ENCODE measurements at regions not wholly inside any gene's neighbourhood (a gene's known extent, or its start where the extent isn't known, plus 50 kb on each side); places are given as distances from the start of the nearest gene placed in this dataset.

GRCh38 chr9:113807173-113808061, 68.7 kb upstream of the ZNF618 start:
- Histone ChIP-seq H3K27me3 (no peaks in the 10 kb centered on the region), H3K36me3 (no peaks in the 10 kb centered on the region), H3K4me1 (peaks cover 16% of the 10 kb centered on the region), H3K9me3 (no peaks in the 10 kb centered on the region), H3K4me3 (no peak overlapping the region), H3K27ac (no peak overlapping the region)
- DNase-seq (ENCODE audit: extremely low spot score in 2 of 2): no peak
- intact Hi-C loops (cut with DNase I): loop anchor here (5.0 kb wide), 1 partner anchor 225 kb away; no protein-coding TSS in a partner anchor
- TF ChIP-seq POLR2AphosphoS5 (IDR thresholded peaks at IDR 0.05; ENCODE audit: insufficient read depth in 1 of 2, low read depth in 1 of 2) (no peak), CTCF (IDR thresholded peaks at IDR 0.05) (peak; percentile 54 to 84 (median 79))

DNA sequence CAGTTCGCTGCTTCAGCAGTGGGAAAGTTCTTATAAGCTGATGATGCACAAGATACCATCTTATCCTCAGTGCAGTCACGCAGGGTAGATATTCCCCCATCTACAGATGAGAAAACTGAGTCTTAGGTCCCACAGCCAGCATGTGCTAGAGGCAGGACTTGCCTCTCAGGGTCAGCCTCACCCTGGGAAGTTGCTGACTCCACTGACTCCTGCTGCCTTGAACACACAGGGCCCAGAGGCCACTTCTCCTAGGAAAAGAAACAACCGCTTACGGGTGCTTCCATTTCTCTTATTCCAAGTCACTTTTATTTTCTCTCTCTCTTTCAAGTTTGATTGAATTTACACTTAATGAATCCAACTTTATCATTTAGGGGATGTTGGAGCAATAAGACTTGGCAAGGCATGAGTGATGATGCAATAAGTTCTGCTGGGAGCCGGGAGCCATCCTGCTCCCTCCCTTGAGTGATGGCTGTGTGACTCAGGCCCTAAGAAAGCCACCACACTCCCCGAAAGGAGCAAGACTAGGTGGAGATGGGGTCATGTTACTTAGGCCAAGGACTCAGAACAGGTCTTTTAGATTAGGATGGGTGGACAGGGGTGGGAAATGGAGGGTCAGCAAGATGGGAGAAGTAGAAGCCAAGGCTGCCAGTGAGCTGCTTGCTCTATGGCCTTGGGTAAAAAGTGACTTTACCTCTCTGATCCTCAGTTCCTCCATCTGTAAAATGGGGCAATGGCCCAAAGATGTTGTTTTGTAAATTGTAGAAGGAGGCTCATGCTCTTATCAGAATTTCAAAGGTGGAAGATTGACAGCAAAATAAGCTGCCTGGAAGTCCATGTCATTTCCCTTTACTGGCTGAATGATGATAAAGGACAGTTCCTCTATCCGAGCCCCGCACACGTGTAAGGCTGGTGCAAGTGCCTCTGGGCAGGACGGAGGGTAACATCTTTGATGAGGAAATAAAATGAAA, 67.4 kb upstream of the ZNF618 start:
- DNase-seq (ENCODE audit: extremely low spot score in 2 of 2): no peak
- intact Hi-C loops (cut with DNase I): loop anchor here (5.0 kb wide), 1 partner anchor 224 kb away; no protein-coding TSS in a partner anchor
- TF ChIP-seq POLR2AphosphoS5 (IDR thresholded peaks at IDR 0.05; ENCODE audit: insufficient read depth in 1 of 2, low read depth in 1 of 2): no peak
- no peak for TF ChIP-seq POLR2A (IDR thresholded peaks at IDR 0.05)
- no peak for TF ChIP-seq CTCF (IDR thresholded peaks at IDR 0.05)
- Histone ChIP-seq H3K4me3 (no peak overlapping the region), H3K9me3 (no peaks in the 10 kb centered on the region), H3K27ac (no peak overlapping the region), H3K4me1 (peaks cover 16% of the 10 kb centered on the region), H3K36me3 (no peaks in the 10 kb centered on the region), H3K27me3 (no peaks in the 10 kb centered on the region)

DNA sequence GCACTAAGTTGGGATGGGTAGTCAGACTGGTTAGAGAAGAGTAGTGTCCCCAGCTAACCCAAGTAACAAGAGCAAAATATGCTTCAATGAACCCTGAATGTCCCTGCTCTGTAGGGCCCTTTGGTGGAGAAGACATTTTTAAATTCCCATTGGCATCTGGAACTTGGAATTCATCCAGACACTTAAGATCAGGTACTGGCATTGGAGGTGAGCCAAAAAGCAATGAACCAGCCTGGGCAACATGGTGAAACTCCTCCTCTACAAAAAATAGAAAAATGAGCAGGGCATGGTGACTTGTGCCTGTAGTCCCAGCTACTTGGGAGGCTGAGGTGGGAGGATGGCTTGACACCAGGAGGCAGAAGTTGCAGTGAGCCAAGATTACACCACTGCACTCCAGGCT, 58.9 kb upstream of the ZNF618 start:
- intact Hi-C loops (cut with DNase I): no loop called here
- H3K27ac ChIP-seq: no peak overlapping the region
- H3K36me3 ChIP-seq: no peaks in the 10 kb centered on the region

DNA sequence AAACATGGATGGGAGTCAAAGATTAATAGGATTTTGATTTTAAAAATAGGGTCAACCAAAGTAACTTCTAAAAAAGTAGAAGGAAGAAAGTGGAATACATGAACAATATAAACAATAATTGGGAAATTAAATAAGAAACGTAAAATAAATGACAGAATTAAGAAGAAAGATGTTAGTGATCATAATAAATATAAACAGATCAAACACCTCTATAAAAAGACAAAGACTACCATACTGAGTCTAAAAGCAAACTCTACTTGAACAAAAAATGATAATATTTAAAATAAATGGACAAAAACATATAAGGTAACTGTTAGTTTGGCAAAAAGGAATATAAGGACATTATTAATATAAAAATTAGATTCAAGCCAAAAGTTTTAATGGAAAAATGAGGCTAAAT, 57.7 kb upstream of the ZNF618 start:
- TF ChIP-seq CTCF (IDR thresholded peaks at IDR 0.05) (no peak), POLR2A (IDR thresholded peaks at IDR 0.05) (no peak), POLR2AphosphoS5 (IDR thresholded peaks at IDR 0.05; ENCODE audit: insufficient read depth in 1 of 2, low read depth in 1 of 2) (no peak)
- intact Hi-C loops (cut with DNase I): no loop called here
- no peaks in the 10 kb centered on the region for H3K4me1 ChIP-seq

More for the DNA sequence above, 58.9 kb upstream of the ZNF618 start:
- Histone ChIP-seq H3K4me3 (no peak overlapping the region), H3K4me1 (no peaks in the 10 kb centered on the region), H3K27me3 (no peaks in the 10 kb centered on the region), H3K9me3 (no peaks in the 10 kb centered on the region)
- no peak for DNase-seq (ENCODE audit: extremely low spot score in 2 of 2)
- no peak for TF ChIP-seq CTCF (IDR thresholded peaks at IDR 0.05)
- TF ChIP-seq POLR2A (IDR thresholded peaks at IDR 0.05): no peak
- TF ChIP-seq POLR2AphosphoS5 (IDR thresholded peaks at IDR 0.05; ENCODE audit: insufficient read depth in 1 of 2, low read depth in 1 of 2): no peak

More for the DNA sequence above, 57.7 kb upstream of the ZNF618 start:
- DNase-seq (ENCODE audit: extremely low spot score in 2 of 2): no peak
- Histone ChIP-seq H3K36me3 (no peaks in the 10 kb centered on the region), H3K9me3 (no peaks in the 10 kb centered on the region), H3K4me3 (no peak overlapping the region), H3K27ac (no peak overlapping the region), H3K27me3 (no peaks in the 10 kb centered on the region)
